Erythroblast (primary cell): ENCODE measurements at regions not wholly inside any gene's neighbourhood (a gene's known extent, or its start where the extent isn't known, plus 50 kb on each side); places are given as distances from the start of the nearest gene placed in this dataset.

Source experiments
- GATA1 ChIP-seq: IDR thresholded peaks from 2 replicates; pipeline ENCODE4 v1.6.1; 2011; ENCODE audit warnings: low read depth, mild to moderate bottlenecking, control low read depth, low read length, moderate library complexity
- POLR2A ChIP-seq: IDR thresholded peaks from 2 replicates; pipeline ENCODE4 v1.6.1; 2011; ENCODE audit warnings: mild to moderate bottlenecking, low read length

DNA sequence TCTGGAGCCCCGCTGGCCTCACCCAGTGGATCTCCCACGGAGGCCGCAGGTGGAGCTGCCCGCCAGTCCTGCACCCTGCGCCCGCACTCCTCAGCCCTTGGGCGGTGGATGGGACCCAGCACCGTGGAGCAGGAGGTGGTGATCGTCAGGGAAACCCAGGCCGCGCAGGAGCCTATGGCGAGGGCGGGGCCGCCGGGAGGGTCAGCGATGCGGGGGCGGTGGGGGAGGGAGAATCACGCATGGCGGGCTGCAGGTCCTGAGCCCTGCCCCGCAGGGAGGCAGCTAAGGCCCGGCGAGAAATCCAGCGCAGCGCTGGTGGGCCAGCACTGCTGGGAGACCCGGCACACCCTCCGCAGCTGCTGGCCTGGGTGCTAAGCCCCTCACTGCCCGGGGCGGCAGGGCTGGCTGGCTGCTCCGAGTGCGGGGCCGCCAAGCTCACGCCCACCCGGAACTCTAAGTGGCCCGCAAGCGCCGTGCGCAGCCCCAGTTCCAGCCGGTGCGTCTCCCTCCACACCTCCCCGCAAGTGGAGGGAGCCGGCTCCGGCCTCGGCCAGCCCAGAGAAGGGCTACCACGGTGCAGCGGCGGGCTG lies 524.8 kb upstream of the TPK1 start:
- TF ChIP-seq POLR2A = no peak
- no peak for TF ChIP-seq GATA1
